Thyroid gland (tissue), 4 donors: ENCODE measurements at regions not wholly inside any gene's neighbourhood (a gene's known extent, or its start where the extent isn't known, plus 50 kb on each side); places are given as distances from the start of the nearest gene placed in this dataset.

Source experiments
- POLR2A ChIP-seq, 2 donors: fragments of 450-650 bp; IDR thresholded peaks; one replicate each; pipeline ENCODE4 v1.6.1; 2017; ENCODE audit warnings: antibody characterized with exemption in 2 of 2, mild to moderate bottlenecking in 2 of 2, moderate library complexity in 1 of 2
- TF ChIP-seq, protein P1 (sequence below), 6 experiments: fragments of 200-600 bp in 3 of 6; fragments of 450-650 bp in 3 of 6; sonication (generic) in 3 of 6; IDR thresholded peaks; one replicate each; pipeline ENCODE4 v1.5.1; 2016 to 2019; ENCODE audit warnings: antibody characterized with exemption in 6 of 6, mild to moderate bottlenecking in 2 of 6, inconsistent platforms in 1 of 6, moderate library complexity in 1 of 6

- TF ChIP-seq POLR2A (IDR thresholded peaks at IDR 0.05), result no peak
- TF ChIP-seq, protein P1, sequence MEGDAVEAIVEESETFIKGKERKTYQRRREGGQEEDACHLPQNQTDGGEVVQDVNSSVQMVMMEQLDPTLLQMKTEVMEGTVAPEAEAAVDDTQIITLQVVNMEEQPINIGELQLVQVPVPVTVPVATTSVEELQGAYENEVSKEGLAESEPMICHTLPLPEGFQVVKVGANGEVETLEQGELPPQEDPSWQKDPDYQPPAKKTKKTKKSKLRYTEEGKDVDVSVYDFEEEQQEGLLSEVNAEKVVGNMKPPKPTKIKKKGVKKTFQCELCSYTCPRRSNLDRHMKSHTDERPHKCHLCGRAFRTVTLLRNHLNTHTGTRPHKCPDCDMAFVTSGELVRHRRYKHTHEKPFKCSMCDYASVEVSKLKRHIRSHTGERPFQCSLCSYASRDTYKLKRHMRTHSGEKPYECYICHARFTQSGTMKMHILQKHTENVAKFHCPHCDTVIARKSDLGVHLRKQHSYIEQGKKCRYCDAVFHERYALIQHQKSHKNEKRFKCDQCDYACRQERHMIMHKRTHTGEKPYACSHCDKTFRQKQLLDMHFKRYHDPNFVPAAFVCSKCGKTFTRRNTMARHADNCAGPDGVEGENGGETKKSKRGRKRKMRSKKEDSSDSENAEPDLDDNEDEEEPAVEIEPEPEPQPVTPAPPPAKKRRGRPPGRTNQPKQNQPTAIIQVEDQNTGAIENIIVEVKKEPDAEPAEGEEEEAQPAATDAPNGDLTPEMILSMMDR (IDR thresholded peaks at IDR 0.05), result no peak
Measured at GRCh38 chr13:93108111-93108601, 118.5 kb upstream of the GPC6 start.
